Pancreas (tissue), 10 donors: ENCODE measurements at regions not wholly inside any gene's neighbourhood (a gene's known extent, or its start where the extent isn't known, plus 50 kb on each side); places are given as distances from the start of the nearest gene placed in this dataset.

ENCODE experiments used
- ATAC-seq, 4 donors: fragments of 200-7000 bp; cut with Tn5 transposase; one replicate each; pipeline versions ENCODE4 v1.8.0 to v1.9.1; 2020; ENCODE audit warnings: mild to moderate bottlenecking in 4 of 4, moderate library complexity in 4 of 4
- DNase-seq, 6 donors: peaks; one replicate each; pipeline ENCODE4 v3.0.0-alpha.2; 2020
- FAIRE-seq: peaks from 2 replicates; lab custom pipeline; 2012; peaks lifted over from hg19 to GRCh38; lab: Jason Lieb, UNC
- H3K27ac ChIP-seq, 4 donors: fragments of 200-600 bp; sonication (generic); 1 replicate in 3 of 4; 2 replicates in 1 of 4; pipeline versions ENCODE4 v1.5.0 to v1.8.0; 2020
- H3K27me3 ChIP-seq, 4 donors: fragments of 200-600 bp; one replicate each; pipeline ENCODE4 v1.8.0; 2021
- H3K36me3 ChIP-seq, 3 donors: fragments of 200-600 bp; sonication (generic) in 1 of 3; one replicate each; pipeline versions ENCODE4 v1.5.0 to v1.8.0; 2020 to 2021
- H3K4me1 ChIP-seq, 3 donors: fragments of 200-600 bp; one replicate each; pipeline ENCODE4 v1.8.0; 2021
- H3K4me3 ChIP-seq, 4 donors: fragments of 200-600 bp; sonication (generic) in 2 of 4; one replicate each; pipeline versions ENCODE4 v1.5.0 to v1.8.0; 2020 to 2021
- H3K9me3 ChIP-seq, 4 donors: fragments of 200-600 bp; one replicate each; pipeline ENCODE4 v1.8.0; 2021
- WGBS, 2 donors: extraction: QIAGEN DNeasy Blood & Tissue Kit; methylation state at CpG; one replicate each; pipeline ENCODE4 v1.1.7; 2013; 5-methylcytosine and 5-hydroxymethylcytosine counted together
- intact Hi-C, 3 donors: fragments of 100-400 bp; cut with DNase I; formaldehyde crosslinking; loops; one replicate each; pipeline versions ENCODE4 v1.11.1 to v1.14.2; 2022
- TF ChIP-seq, protein P1 (sequence below), 4 donors: fragments of 200-600 bp; sonication (generic) in 3 of 4; IDR thresholded peaks; one replicate each; pipeline versions ENCODE4 v1.5.0 to v1.8.0; 2021; ENCODE audit warnings: antibody characterized with exemption in 4 of 4
- donor health status: healthy with polysubstance abuse.
- donor health status: DM: no; HTN: no; CAD: no; lungs with moderate emphysema.
- donor health status: DM: no; HTN: no; CAD: no.
- donor health status: control.
- donor health status: control.
- donor health status: Bipolar disorder and iron deficiency.
- donor health status: DM: yes; HTN: yes; CAD: no.
- donor health status: DM: no; HTN: no; CAD: no.
- donor health status: DM: no; HTN: no; CAD: no.
- donor health status: DM: yes; HTN: yes; CAD: no.

DNA sequence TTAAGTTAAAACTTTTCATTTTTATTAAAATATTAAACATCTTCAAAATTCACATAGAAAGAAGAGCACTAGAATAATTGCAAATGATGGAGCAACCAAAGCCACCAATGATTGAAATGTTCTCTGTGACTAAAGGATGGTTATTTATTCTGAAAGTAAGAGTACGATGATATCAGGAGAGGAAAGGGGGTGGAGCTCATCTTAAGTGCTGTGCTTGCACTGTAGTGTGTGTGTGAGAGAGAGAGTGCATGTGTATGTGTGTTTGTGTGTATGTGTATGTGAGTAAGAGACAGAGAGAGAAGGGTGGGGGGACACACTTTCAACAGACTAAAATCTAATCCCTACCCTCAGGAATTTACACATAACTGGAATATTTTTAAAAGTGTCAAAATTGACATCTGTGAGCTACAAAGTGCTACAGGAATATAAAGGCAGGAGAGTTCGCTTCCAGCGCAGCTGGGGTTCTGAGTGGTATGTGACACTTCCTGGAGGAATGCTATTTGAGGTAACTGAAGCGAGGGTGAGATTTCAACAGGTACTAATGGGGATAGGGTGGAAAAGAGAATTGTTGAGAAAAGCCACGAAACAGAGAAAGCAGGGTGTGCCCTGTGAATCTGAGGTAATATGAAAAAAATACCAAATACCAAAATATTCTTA lies 57.2 kb upstream of the SMNDC1 start:
- Histone ChIP-seq H3K9me3 (no peaks in the 10 kb centered on the region), H3K36me3 (no peaks in the 10 kb centered on the region), H3K27me3 (no peaks in the 10 kb centered on the region), H3K27ac (no peak overlapping the region), H3K4me3 (no peak overlapping the region), H3K4me1 (no peaks in the 10 kb centered on the region)
- FAIRE-seq: no peak
- 66 to 71% methylated on average over 5 of the region's 5 CpGs for WGBS, 2 donors
- TF ChIP-seq, protein P1, sequence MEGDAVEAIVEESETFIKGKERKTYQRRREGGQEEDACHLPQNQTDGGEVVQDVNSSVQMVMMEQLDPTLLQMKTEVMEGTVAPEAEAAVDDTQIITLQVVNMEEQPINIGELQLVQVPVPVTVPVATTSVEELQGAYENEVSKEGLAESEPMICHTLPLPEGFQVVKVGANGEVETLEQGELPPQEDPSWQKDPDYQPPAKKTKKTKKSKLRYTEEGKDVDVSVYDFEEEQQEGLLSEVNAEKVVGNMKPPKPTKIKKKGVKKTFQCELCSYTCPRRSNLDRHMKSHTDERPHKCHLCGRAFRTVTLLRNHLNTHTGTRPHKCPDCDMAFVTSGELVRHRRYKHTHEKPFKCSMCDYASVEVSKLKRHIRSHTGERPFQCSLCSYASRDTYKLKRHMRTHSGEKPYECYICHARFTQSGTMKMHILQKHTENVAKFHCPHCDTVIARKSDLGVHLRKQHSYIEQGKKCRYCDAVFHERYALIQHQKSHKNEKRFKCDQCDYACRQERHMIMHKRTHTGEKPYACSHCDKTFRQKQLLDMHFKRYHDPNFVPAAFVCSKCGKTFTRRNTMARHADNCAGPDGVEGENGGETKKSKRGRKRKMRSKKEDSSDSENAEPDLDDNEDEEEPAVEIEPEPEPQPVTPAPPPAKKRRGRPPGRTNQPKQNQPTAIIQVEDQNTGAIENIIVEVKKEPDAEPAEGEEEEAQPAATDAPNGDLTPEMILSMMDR (IDR thresholded peaks at IDR 0.05): no peak
- intact Hi-C loops: no loop called here
- DNase-seq: no peak
- no peak for ATAC-seq

DNA sequence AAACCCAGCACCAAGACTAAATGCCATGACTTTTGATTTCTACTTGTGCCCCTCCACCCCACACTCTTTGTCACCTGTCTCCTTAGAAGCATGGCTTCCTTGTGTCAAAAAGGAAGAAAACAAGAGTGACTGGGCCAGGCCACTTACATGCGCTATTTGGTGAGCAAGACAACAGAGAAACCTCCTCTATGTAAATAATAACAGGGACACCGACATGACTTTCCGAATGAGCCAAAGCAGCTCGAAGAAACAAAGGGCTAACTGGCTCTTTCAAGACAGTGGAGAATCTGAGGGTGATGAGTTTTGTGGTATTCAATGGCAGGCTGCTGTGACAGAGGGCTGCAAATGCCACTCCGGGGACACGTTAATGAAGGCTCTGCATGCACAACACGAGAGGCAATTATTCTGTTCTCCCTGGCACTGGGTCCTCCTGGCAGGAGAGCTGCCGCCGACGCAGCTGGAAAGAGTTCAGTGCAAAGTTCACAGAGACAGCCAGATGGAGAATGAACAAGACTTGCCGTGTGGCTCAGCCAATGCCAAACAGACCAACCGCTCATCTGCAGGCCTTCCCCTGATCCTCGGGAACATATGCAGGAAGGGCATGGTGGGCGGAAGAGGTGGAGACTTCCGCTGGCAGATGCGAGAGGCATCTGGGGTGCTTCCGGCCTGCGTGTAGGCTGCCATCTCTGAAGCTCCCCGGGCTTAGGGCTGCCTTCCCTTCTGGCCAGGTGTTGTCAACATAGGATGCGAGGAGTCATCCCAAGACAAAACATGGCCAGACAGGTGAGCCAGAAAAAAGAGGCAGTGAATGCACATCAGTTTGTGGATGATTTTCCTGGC lies 59.1 kb upstream of the SMNDC1 start:
- ATAC-seq: peak in 2 of 4 donors; percentile 54 to 55
- 67 to 68% methylated on average over 20 of the region's 20 CpGs for WGBS, 2 donors
- Histone ChIP-seq H3K36me3 (no peaks in the 10 kb centered on the region), H3K9me3 (no peaks in the 10 kb centered on the region), H3K27me3 (no peaks in the 10 kb centered on the region), H3K27ac (no peak overlapping the region), H3K4me3 (no peak overlapping the region), H3K4me1 (no peaks in the 10 kb centered on the region)
- TF ChIP-seq, protein P1 (IDR thresholded peaks at IDR 0.05): no peak
- intact Hi-C loops: no loop called here
- no peak for DNase-seq
- FAIRE-seq: no peak

DNA sequence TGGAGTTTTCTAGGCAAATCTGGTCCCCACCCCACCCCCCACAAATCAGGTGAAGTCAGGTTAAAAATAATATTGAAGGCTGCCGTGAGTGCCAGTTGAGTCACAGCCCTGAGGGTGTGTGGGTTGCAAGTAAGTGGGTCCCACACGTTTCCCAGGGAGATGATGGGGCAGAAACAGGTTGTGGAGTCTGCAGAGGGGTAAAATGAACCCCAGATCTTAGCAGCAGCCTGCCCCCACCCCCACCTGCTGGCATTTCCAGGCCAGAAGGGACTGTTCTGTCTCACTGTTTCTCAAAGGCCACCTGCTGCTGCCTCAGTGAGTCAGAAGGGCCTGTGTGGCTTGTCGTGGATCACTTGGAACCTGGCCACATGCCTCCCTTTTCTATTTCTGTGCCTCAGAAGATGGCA lies 59.8 kb upstream of the SMNDC1 start:
- DNase-seq: no peak
- Histone ChIP-seq H3K9me3 (no peaks in the 10 kb centered on the region), H3K4me1 (no peaks in the 10 kb centered on the region), H3K27me3 (no peaks in the 10 kb centered on the region), H3K27ac (no peak overlapping the region), H3K4me3 (no peak overlapping the region), H3K36me3 (no peaks in the 10 kb centered on the region)
- no peak for FAIRE-seq
- intact Hi-C loops: no loop called here
- 80 to 92% methylated on average over 3 of the region's 3 CpGs for WGBS, 2 donors
- TF ChIP-seq, protein P1 (IDR thresholded peaks at IDR 0.05): no peak
- ATAC-seq: no peak

DNA sequence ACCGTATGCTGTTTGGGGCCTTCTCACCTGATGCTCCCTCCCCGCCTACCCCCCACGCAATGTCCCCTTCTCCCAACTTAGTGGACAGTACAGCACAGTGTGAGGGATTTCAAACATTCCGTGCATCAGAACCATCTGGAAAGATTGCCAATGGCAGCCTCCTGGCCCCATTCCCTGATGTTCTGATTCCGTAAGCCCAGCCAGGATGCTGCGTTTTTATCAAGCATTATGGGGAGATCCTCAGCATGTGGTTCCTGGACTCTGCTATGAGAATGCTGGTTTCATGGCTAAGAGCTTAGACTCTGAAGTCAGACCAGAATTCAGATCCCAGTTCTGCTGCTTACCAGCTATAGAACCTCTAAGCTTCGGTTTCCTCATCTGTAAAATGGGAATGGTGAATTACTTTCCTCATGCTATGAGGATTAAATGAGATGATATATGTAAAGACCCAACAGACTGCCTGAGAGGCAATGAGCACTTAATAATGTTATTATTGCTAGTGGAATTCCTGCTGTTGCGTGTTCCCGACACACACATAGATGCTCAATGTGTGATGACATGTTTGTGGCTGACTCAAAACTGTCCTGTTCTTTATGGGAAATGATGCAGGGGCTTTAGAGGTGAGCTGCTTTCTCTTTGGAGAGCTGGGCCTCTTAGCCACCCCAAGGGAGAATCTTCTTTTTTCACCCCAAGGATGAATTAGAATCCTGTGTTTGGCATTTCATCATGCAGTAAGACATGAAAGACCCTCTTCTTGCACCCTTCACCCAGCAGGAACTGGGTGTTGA lies 60.8 kb upstream of the SMNDC1 start:
- H3K4me1 ChIP-seq: no peaks in the 10 kb centered on the region
- H3K36me3 ChIP-seq: no peaks in the 10 kb centered on the region
- H3K27me3 ChIP-seq: no peaks in the 10 kb centered on the region
- no peak overlapping the region for H3K27ac ChIP-seq
- ATAC-seq: no peak
- intact Hi-C loops: no loop called here
- WGBS, 2 donors: 92 to 94% methylated on average over 9 of the region's 9 CpGs
- TF ChIP-seq, protein P1 (IDR thresholded peaks at IDR 0.05): no peak
- no peak overlapping the region for H3K4me3 ChIP-seq
- no peaks in the 10 kb centered on the region for H3K9me3 ChIP-seq
- DNase-seq: no peak
- no peak for FAIRE-seq
